ENCODE measurements at regions not wholly inside any gene's neighbourhood (a gene's known extent, or its start where the extent isn't known, plus 50 kb on each side); places are given as distances from the start of the nearest gene placed in this dataset.

GRCh38 chr2:78260861-78261260 lies 738.7 kb upstream of the LRRTM4 start (continued):
- TF ChIP-seq RNF219 (CRISPR knock-in tag; IDR thresholded peaks at IDR 0.05) (no peak), ZBTB33 (CRISPR knock-in tag; IDR thresholded peaks at IDR 0.05) (no peak), ZSCAN30 (CRISPR knock-in tag; IDR thresholded peaks at IDR 0.05) (no peak), SMARCC2 (IDR thresholded peaks at IDR 0.05) (peak; percentile 25; the same call in 1 of the 2 replicates), IKZF4 (CRISPR knock-in tag; IDR thresholded peaks at IDR 0.05; ENCODE audit: borderline replicate concordance, low read depth, not compliant biosample characterization) (no peak), ZNF660 (CRISPR knock-in tag; IDR thresholded peaks at IDR 0.05; ENCODE audit: borderline replicate concordance, low read depth) (no peak), KLF12 (CRISPR knock-in tag; IDR thresholded peaks at IDR 0.05; ENCODE audit: borderline replicate concordance) (no peak), CEBPZ (IDR thresholded peaks at IDR 0.05; ENCODE audit: low read length) (no peak), ZGPAT (CRISPR knock-in tag; IDR thresholded peaks at IDR 0.05) (peak; percentile 71), ATF1 (CRISPR knock-in tag; IDR thresholded peaks at IDR 0.05) (0 out of 2 replicates have a peak, but pooled peaks have one; percentile 33), TCF7 (IDR thresholded peaks at IDR 0.05; ENCODE audit: low read depth) (peak; percentile 98), ARHGAP35 (CRISPR knock-in tag; IDR thresholded peaks at IDR 0.05; ENCODE audit: borderline replicate concordance) (no peak), RBFOX2 (IDR thresholded peaks at IDR 0.05; ENCODE audit: low read depth, low read length) (no peak), ZBTB43 (CRISPR knock-in tag; conservative IDR thresholded peaks at IDR 0.05) (0 out of 2 replicates have a peak, but pooled peaks have one; percentile 49), RARA (CRISPR knock-in tag; IDR thresholded peaks at IDR 0.05) (peak; percentile 85), RAD21 (CRISPR knock-in tag; IDR thresholded peaks at IDR 0.05) (no peak), ZNF3 (CRISPR knock-in tag; IDR thresholded peaks at IDR 0.05) (no peak; the same call in 1 of the 2 replicates), HOMEZ (CRISPR knock-in tag; IDR thresholded peaks at IDR 0.05; ENCODE audit: low read depth) (peak; percentile 94), FOXA1 (IDR thresholded peaks at IDR 0.05) (peak; percentile 98), FOXA1 (CRISPR knock-in tag; IDR thresholded peaks at IDR 0.05) (peak; percentile 96)

All from HepG2 (cell line).